GM21360 (cell line): ENCODE measurements at regions not wholly inside any gene's neighbourhood (a gene's known extent, or its start where the extent isn't known, plus 50 kb on each side); places are given as distances from the start of the nearest gene placed in this dataset.

Source experiments
- ATAC-seq: cut with Tn5 transposase; IDR thresholded peaks from one replicate; pipeline ENCODE4 v1.9.1; 2021; ENCODE audit warnings: mild to moderate bottlenecking, moderate library complexity; ENCODE audit not compliant: unreplicated experiment

- ATAC-seq, result no peak
Measured at GRCh38 chr17:79541056-79541850, 69.6 kb downstream of the RBFOX3 start.

DNA sequence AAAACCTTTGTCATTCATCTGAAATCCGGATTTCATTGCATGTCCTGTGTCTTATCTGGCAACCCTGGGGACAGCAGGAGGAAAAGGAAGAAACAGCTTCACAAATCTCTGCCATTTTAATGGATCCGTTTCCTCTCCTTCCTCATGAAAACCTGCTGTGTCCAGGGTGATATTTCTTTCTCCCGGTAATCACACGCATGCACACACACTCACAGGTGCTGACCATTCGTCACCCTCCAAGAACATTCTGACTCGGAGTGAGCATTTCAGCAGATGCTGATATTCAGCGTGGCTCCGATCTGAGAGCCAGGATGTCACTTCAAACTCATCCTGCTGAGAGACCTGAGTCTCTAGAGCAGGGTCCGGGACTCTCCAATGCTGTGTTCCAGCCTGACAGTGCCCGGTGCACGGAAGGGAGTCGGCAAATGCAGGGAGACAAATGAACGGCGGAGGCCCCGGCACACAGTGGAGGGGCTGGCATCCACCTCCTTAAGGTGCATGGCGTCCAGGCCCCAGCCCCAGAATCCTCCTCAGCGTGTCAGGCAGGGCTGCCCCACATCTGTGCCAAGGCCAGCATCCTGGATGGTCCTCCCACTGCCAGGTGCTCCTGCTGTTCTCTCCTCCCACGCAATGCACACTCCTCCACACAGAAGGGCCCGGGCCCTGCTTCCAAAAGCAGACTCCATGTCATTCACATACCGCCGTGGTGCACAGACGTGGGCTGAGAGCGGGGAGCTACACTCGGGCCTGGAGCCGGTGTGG, 70.7 kb downstream of the RBFOX3 start:
- no peak for ATAC-seq

GRCh38 chr17:79538291-79538690, 72.6 kb downstream of the RBFOX3 start:
- no peak for ATAC-seq

DNA sequence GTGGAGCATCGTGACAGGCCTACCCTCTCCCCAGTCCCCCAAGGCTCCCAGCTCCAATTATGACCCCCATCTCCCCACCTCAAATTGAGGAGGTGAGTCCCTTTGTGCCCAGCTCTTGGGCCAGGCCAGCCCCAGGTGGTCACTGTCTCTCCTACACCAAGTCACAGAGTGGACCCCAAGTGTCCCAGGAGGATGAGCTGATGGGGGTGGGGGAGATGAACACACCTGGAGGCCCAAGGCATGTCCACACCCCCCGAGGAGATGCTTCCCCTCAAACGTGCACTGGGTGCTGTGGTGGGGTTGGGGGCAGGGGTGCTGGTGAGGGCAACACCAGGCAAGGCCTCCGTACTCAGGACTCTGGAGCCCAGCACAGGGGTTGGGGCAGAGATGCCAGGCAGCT, 73.2 kb downstream of the RBFOX3 start:
- ATAC-seq, result no peak

DNA sequence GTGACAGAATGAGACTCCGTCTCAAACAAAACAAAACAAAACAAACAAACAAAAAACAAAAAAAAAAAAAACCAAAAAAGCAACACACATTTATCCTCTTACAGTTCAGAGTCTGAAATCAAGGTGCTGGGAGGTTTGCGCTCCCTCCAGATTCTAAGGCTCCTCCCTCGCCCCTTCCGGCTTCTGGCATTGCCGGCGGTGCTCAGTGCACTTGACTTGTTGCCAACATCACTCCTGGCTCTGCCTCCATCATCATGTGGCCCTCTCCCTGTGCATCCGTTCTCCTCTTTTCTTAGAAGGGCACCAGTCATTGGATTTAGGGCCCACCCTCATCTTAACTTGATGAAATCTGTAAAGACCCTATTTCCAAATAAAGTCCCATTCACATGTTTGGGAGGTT, 73.8 kb downstream of the RBFOX3 start:
- ATAC-seq, result no peak

- ATAC-seq, result no peak
Measured at GRCh38 chr17:79536212-79536840, 74.5 kb downstream of the RBFOX3 start.

- ATAC-seq, result no peak
Measured at GRCh38 chr17:79535728-79536025, 75.2 kb downstream of the RBFOX3 start.

DNA sequence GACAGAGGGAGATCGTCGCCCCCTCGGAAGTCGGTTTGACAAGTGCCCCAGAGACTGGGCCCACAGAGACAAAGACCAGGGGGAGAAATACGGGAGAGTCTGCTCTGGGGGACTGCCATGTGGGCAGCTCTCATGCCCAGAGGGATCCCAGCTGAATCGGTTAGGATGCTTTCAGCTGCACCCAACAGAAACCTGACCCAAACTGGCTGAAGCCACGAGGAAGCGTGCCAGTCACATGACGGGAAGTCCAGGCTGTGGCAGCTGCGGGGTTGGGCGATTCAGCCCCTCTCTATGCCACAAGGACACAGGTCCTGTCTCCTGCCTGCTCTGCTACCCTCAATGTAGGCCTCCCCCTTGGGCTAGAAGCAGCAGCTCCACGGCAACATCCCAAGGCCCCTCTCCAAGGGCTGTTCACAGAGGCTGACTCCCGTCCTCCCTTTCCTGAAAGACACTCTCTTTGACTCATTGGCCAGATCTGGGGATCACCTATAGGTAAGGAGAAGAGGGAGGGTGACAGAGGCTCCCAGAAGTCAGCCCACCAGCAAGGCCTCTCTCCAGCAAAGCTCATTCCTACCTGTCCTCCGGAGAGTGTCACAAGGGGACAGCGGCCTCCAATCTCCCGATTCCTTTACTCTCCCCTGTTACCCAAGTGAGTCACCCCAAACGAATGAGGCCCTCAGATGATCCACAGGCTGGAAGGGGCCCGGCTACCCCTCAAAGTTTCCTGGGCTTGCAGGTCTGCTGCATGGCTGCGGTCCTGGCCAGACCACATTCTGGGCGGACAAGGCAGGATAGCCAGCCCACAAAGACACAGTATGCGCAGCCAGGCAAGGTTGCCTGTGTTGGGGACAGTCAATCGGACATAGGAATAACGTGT, 75.8 kb downstream of the RBFOX3 start:
- ATAC-seq, result no peak

DNA sequence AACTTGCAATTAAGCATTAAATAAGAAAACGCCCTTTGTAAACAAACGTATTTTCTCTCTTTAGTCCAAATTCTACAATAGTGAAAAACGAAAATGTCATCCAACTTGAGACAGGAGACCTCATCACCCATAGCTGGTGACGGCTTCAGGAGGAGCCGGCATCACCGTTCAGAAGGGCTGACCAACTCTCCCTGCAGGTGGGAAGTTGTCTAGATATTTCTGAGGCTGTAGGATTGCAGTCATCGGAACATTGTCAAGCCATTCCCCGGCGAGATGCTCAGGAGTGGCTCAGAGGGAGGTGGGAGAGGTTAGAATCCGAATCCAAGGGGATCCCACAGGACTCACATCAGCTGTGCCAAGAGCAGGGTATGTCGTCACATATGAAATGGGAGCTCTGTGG, 76.7 kb downstream of the RBFOX3 start:
- no peak for ATAC-seq

DNA sequence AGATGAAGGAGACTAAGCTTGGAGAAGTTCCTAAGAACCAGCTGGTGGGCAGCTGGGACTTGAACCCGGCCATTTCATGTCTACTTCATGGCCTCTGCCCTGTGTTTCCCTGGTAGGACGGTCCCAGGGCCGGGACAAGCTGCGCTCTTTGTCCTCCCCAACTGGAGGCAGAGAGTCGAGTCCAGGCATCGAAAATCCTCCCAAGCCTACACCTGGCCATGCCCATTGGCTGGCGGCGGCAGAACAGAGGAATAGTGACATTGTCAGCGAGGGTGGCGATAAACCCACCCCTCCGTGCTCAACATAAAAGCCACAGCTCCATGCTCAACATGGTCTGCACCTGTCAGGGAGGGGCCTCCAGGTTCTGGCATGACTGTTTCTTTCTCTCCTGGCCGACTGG, 77.7 kb downstream of the RBFOX3 start:
- ATAC-seq, result no peak

GRCh38 chr17:79532107-79532790, 78.6 kb downstream of the RBFOX3 start:
- no peak for ATAC-seq

- no peak for ATAC-seq
Measured at GRCh38 chr17:79531191-79532095, 79.4 kb downstream of the RBFOX3 start.

DNA sequence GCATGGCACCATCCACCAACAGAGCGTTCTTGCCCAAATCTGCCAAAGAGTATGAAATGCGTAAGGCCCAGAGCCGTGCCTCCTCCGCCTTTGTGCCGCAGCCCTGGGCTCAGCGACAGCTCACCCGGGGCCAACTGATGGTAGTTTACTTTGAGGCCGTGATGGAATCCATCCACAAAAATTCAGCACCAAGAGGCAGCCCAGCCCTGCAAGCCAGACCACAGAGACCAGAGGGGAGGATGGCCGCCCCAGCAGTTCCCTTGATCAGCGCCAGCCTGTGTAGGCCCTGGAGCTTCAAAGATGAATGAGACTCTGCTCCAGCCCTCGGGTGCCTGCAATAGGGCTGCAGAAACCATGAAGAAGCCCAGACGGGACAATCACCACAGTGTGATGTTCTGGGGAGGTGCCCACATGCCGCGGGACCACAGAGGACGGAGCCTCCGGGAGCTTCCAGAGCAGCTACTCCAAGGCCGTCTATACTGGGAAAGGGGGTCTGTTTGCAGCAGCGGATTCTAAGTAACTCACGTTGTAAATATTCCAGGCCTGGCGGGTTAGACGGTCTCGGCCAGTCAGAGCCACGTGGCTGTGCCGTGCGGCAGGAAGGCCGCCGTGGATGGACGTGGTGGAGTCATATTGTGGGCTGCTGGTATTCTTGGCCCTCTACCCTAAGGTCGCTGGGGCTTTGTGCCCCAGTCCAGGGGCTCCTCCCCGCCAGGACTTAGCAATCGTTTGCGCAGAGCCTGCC, 80.3 kb downstream of the RBFOX3 start:
- no peak for ATAC-seq

GRCh38 chr17:79529661-79530081, 81.2 kb downstream of the RBFOX3 start:
- ATAC-seq, result no peak

DNA sequence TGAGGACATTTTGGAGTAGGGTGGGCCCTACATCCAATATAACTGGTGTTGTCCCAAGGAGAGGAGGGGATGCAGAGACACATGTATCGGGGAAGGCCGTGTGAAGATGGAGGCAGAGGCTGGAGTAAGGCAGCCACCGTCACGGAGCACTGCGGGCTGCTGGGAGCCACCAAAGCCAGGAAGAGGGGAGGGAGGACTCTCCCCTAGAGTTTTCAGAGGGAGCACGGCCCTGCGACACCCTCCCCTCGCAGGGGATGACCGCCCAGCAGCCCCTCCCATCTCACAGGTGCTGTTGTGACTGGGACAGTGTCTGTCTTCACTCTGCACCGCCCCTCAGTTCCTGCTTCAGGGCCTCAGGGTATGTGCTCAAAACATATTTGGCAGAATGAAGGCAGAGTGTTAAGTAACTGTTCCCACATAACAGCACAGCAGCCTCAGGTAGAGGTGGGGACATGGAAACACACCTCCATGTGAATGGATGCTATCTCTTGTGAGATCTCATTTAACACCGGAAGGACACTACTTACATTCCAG, 82.2 kb downstream of the RBFOX3 start:
- ATAC-seq, result no peak

DNA sequence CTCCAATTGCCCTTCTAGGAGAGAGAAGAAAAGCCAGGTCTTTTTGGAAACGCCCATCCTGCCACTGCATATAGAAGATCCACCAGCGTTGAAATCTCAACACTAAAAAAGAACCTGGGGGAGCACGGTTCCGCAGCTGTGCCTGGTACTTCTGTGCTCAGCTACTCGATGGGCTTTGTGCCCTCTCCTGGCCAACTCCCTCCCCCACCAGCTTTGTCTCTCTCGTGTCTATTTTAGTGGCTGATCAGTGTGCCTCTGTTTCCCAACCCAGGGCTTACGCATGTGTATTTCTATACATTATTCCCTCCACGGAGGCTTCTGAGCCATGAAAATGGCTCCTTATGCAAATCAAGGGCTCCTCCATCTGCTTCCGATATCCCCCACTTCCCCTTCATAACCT, 83.5 kb downstream of the RBFOX3 start:
- no peak for ATAC-seq

- ATAC-seq, result no peak
Measured at GRCh38 chr17:79525793-79526677, 84.8 kb downstream of the RBFOX3 start.
